Activated naive CD8-positive, alpha-beta T cell treated with anti-CD3 and anti-CD28 coated beads, Interleukin-2, amount 10 ng/mL, durations not matched to agents 7 days and 5 days (primary cell): ENCODE measurements at regions not wholly inside any gene's neighbourhood (a gene's known extent, or its start where the extent isn't known, plus 50 kb on each side); places are given as distances from the start of the nearest gene placed in this dataset.

Experiments used
- ATAC-seq: fragments of 150-1000 bp; cut with Tn5 transposase; one replicate; pipeline ENCODE4 v1.10.0; 2021; ENCODE audit warnings: low read depth, moderate library complexity
- POLR2A ChIA-PET: fragments of 350-600 bp; sonication (Branson Sonifier 250); formaldehyde crosslinking; loops from one replicate; lab custom pipeline; 2021; ENCODE audit warnings: antibody characterized with exemption; lab: Charles Lee
- DNase-seq: peaks from one replicate; pipeline ENCODE4 v3.0.0; 2021
- H3K27ac Mint-ChIP-seq: one replicate; pipeline ENCODE4 v1.8.0; 2022; ENCODE audit warnings: mild to moderate bottlenecking, mixed read lengths
- H3K27me3 Mint-ChIP-seq: one replicate; pipeline ENCODE4 v1.8.0; 2022; ENCODE audit warnings: mild to moderate bottlenecking, moderate library complexity, mixed read lengths
- H3K36me3 Mint-ChIP-seq: one replicate; pipeline ENCODE4 v1.8.0; 2021; ENCODE audit warnings: mild to moderate bottlenecking, mixed read lengths
- H3K4me1 Mint-ChIP-seq: one replicate; pipeline ENCODE4 v1.8.0; 2021; ENCODE audit warnings: mixed read lengths
- H3K4me3 Mint-ChIP-seq: one replicate; pipeline ENCODE4 v1.8.0; 2022; ENCODE audit warnings: mild to moderate bottlenecking, moderate library complexity, mixed read lengths
- H3K9me3 Mint-ChIP-seq: one replicate; pipeline ENCODE4 v1.8.0; 2021; ENCODE audit warnings: mixed read lengths

- no peaks in the 10 kb centered on the region for H3K9me3 Mint-ChIP-seq
- H3K36me3 Mint-ChIP-seq, result no peaks in the 10 kb centered on the region
- POLR2A ChIA-PET, result no interaction called here
- no peaks in the 10 kb centered on the region for H3K4me1 Mint-ChIP-seq
- H3K27ac Mint-ChIP-seq, result no peak overlapping the region
- DNase-seq (no peak), ATAC-seq (no peak)
- peaks cover 2% of the 10 kb centered on the region for H3K27me3 Mint-ChIP-seq
- H3K4me3 Mint-ChIP-seq, result no peak overlapping the region
Measured at GRCh38 chr6:167523426-167523825, 198.5 kb downstream of the TTLL2 start.

DNA sequence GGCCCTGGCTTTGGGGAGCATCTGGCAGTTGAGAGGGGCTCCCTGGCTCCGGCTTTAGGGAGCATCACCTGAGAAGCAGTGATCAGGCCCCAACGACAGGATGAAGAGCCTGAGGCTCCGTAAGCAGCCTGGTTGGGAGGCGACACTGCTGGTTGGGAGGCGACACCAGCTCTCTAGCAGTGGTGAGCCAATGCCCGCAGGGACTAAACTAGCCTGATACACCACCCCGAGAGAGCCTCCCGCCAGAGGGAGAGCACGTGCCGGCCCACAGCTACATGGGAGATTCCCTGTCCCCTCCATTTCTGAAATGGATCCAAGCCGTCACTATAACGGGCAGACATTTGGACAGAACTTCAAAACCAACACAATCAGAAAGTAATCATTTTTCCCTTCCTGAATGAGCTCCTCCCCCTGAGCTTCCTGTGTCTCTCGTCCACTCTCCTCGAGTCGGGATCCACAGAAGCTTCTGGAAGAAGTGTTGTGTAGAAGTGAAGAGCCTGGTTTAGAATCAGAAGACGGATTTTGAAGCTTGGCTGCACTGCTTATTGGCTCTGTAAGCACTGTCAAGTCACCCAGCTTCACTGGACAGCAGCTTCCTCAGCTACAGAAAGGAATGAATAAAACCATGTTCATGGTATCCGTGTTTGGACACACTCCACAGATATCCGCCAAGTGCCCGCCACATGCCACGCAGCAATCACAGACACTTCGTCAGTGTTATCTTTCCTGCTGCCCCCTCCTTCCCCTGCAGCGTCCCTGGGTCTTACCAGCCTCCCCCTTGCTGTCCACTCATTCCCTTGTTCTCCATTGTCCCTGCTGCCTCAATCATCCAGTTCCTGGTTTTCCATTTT lies 199.6 kb downstream of the TTLL2 start:
- Mint-ChIP-seq H3K9me3 (no peaks in the 10 kb centered on the region), H3K27me3 (peaks cover 2% of the 10 kb centered on the region), H3K4me1 (no peaks in the 10 kb centered on the region), H3K4me3 (no peak overlapping the region), H3K36me3 (no peaks in the 10 kb centered on the region), H3K27ac (no peak overlapping the region)
- DNase-seq (no peak), ATAC-seq (no peak)
- POLR2A ChIA-PET, result no interaction called here

- DNase-seq (no peak), ATAC-seq (no peak)
- POLR2A ChIA-PET, result no interaction called here
- no peaks in the 10 kb centered on the region for H3K9me3 Mint-ChIP-seq
- H3K4me1 Mint-ChIP-seq, result no peaks in the 10 kb centered on the region
- no peak overlapping the region for H3K27ac Mint-ChIP-seq
- H3K27me3 Mint-ChIP-seq, result peaks cover 2% of the 10 kb centered on the region
- H3K36me3 Mint-ChIP-seq, result no peaks in the 10 kb centered on the region
- no peak overlapping the region for H3K4me3 Mint-ChIP-seq
Measured at GRCh38 chr6:167525774-167526173, 200.9 kb downstream of the TTLL2 start.

GRCh38 chr6:167526465-167527368 lies 201.8 kb downstream of the TTLL2 start:
- Mint-ChIP-seq H3K4me3 (no peak overlapping the region), H3K36me3 (no peaks in the 10 kb centered on the region), H3K27ac (no peak overlapping the region), H3K27me3 (no peaks in the 10 kb centered on the region), H3K9me3 (no peaks in the 10 kb centered on the region), H3K4me1 (no peaks in the 10 kb centered on the region)
- POLR2A ChIA-PET, result no interaction called here
- DNase-seq (no peak), ATAC-seq (no peak)

- no peak overlapping the region for H3K4me3 Mint-ChIP-seq
- no peak overlapping the region for H3K27ac Mint-ChIP-seq
- H3K36me3 Mint-ChIP-seq, result no peaks in the 10 kb centered on the region
- H3K4me1 Mint-ChIP-seq, result no peaks in the 10 kb centered on the region
- no peaks in the 10 kb centered on the region for H3K9me3 Mint-ChIP-seq
- no peak for DNase-seq
- ATAC-seq, result no peak
- POLR2A ChIA-PET, result no interaction called here
- no peaks in the 10 kb centered on the region for H3K27me3 Mint-ChIP-seq
Measured at GRCh38 chr6:167528239-167528638, 203.4 kb downstream of the TTLL2 start.

- ATAC-seq (no peak), DNase-seq (no peak)
- Mint-ChIP-seq H3K27ac (no peak overlapping the region), H3K4me1 (no peaks in the 10 kb centered on the region), H3K9me3 (no peaks in the 10 kb centered on the region), H3K36me3 (no peaks in the 10 kb centered on the region), H3K4me3 (no peak overlapping the region), H3K27me3 (no peaks in the 10 kb centered on the region)
- POLR2A ChIA-PET, result no interaction called here
Measured at GRCh38 chr6:167528976-167529375, 204.1 kb downstream of the TTLL2 start.

- Mint-ChIP-seq H3K9me3 (no peaks in the 10 kb centered on the region), H3K27ac (no peak overlapping the region), H3K4me3 (no peak overlapping the region), H3K36me3 (no peaks in the 10 kb centered on the region), H3K4me1 (no peaks in the 10 kb centered on the region), H3K27me3 (no peaks in the 10 kb centered on the region)
- POLR2A ChIA-PET, result no interaction called here
- DNase-seq (no peak), ATAC-seq (no peak)
Measured at GRCh38 chr6:167529444-167530335, 204.8 kb downstream of the TTLL2 start.

DNA sequence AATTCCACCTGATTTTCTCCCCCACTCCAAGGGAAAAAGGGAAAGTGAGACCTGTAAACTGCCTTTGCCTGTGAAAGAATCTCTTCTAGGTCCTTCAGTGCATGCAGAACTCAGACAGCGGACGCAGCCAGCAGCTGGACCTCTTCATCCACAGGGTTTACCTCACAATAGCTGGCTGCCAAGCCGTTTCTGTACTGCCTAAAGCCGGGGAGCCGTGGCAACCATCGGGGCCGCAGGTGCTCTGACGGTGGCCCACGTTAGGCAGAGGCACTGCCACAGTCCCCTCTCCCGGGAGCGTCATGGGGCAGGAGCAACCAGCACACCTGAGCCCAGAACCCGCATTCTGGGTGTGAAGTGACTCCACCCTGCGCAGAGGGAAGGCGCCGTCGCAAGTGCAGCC lies 206.1 kb downstream of the TTLL2 start:
- ATAC-seq (no peak), DNase-seq (no peak)
- Mint-ChIP-seq H3K36me3 (no peaks in the 10 kb centered on the region), H3K27ac (no peak overlapping the region), H3K27me3 (peaks cover 2% of the 10 kb centered on the region), H3K4me3 (no peak overlapping the region), H3K4me1 (no peaks in the 10 kb centered on the region), H3K9me3 (peaks cover 1% of the 10 kb centered on the region)
- POLR2A ChIA-PET, result no interaction called here

GRCh38 chr6:167532410-167533288 lies 207.8 kb downstream of the TTLL2 start:
- H3K27ac Mint-ChIP-seq, result no peak overlapping the region
- ATAC-seq, result no peak
- POLR2A ChIA-PET, result no interaction called here

DNA sequence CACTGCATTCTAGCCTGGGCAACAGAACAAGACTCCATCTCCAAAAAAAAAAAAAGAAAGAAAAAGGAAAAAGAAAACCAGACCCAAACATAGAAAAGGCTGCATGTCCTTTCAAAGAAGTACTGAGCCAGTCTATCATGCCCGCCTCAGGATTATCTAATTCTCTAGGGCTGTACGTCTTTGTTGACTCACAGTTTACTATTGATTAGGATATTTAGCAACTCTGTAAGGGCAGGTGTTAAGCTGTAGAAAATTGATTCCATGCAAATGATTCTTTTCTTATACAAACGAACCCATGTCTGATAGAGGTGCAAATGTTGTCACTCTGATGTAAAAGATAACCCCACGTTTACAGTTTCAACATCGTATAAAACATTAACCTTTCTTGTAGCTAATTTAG lies 209.0 kb downstream of the TTLL2 start:
- peaks cover 1% of the 10 kb centered on the region for H3K9me3 Mint-ChIP-seq
- H3K27ac Mint-ChIP-seq, result no peak overlapping the region
- H3K36me3 Mint-ChIP-seq, result no peaks in the 10 kb centered on the region
- no peaks in the 10 kb centered on the region for H3K4me1 Mint-ChIP-seq
- ATAC-seq (no peak), DNase-seq (no peak)
- peaks cover 4% of the 10 kb centered on the region for H3K27me3 Mint-ChIP-seq
- H3K4me3 Mint-ChIP-seq, result no peak overlapping the region
- POLR2A ChIA-PET, result no interaction called here

More at GRCh38 chr6:167532410-167533288, 207.8 kb downstream of the TTLL2 start:
- H3K27me3 Mint-ChIP-seq, result peaks cover 2% of the 10 kb centered on the region
- H3K36me3 Mint-ChIP-seq, result no peaks in the 10 kb centered on the region
- H3K4me1 Mint-ChIP-seq, result no peaks in the 10 kb centered on the region
- H3K4me3 Mint-ChIP-seq, result no peak overlapping the region
- no peak for DNase-seq
- H3K9me3 Mint-ChIP-seq, result peaks cover 1% of the 10 kb centered on the region

- H3K27me3 Mint-ChIP-seq, result peaks cover 4% of the 10 kb centered on the region
- POLR2A ChIA-PET, result no interaction called here
- H3K9me3 Mint-ChIP-seq, result peaks cover 6% of the 10 kb centered on the region
- DNase-seq (no peak), ATAC-seq (no peak)
- no peaks in the 10 kb centered on the region for H3K36me3 Mint-ChIP-seq
- H3K4me1 Mint-ChIP-seq, result no peaks in the 10 kb centered on the region
- no peak overlapping the region for H3K27ac Mint-ChIP-seq
- H3K4me3 Mint-ChIP-seq, result no peak overlapping the region
Measured at GRCh38 chr6:167537816-167538215, 212.9 kb downstream of the TTLL2 start.

DNA sequence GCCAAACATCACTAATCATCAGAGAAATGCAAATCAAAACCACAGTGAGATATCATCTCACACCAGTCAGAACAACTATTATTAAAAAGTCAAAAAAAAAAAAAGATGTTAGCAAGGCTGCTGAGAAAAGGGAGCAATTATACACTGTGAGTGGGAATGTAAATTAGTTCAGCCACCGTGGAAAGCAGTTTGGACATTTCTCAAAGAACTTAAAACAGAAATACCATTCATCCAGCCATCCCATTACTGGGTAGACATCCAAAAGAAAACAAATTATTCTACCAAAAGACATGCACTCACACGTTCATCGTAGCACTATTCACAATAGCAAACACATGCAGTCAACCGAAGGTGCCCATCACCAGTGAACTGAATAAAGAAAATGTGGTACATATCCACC lies 213.9 kb downstream of the TTLL2 start:
- DNase-seq, result no peak
- Mint-ChIP-seq H3K36me3 (no peaks in the 10 kb centered on the region), H3K4me1 (no peaks in the 10 kb centered on the region), H3K9me3 (peaks cover 6% of the 10 kb centered on the region), H3K27ac (no peak overlapping the region), H3K4me3 (no peak overlapping the region), H3K27me3 (peaks cover 4% of the 10 kb centered on the region)
- POLR2A ChIA-PET, result no interaction called here
- no peak for ATAC-seq
